Tibial nerve (tissue), 4 donors: ENCODE measurements at regions not wholly inside any gene's neighbourhood (a gene's known extent, or its start where the extent isn't known, plus 50 kb on each side); places are given as distances from the start of the nearest gene placed in this dataset.

Experiments used
- DNase-seq, 2 donors: peaks; one replicate each; pipeline ENCODE4 v3.0.0-alpha.2; 2019; ENCODE audit warnings: low spot score in 2 of 2
- H3K27ac ChIP-seq, 4 donors: fragments of 200-600 bp; sonication (generic) in 3 of 4; one replicate each; pipeline ENCODE4 v1.5.1; 2017 to 2019; ENCODE audit warnings: mild to moderate bottlenecking in 1 of 4
- H3K27me3 ChIP-seq, 2 donors: fragments of 200-600 bp; sonication (generic) in 1 of 2; one replicate each; pipeline versions ENCODE4 v1.5.1 to v1.6.0; 2017 to 2019
- H3K36me3 ChIP-seq, 3 donors: fragments of 200-600 bp; sonication (generic); one replicate each; pipeline ENCODE4 v1.5.1; 2018 to 2019
- H3K4me1 ChIP-seq, 4 donors: fragments of 200-600 bp; sonication (generic) in 3 of 4; one replicate each; pipeline ENCODE4 v1.5.1; 2017 to 2019
- H3K4me3 ChIP-seq, 4 donors: fragments of 200-600 bp; sonication (generic) in 3 of 4; one replicate each; pipeline ENCODE4 v1.5.1; 2017 to 2019; ENCODE audit warnings: mild to moderate bottlenecking in 1 of 4, moderate library complexity in 1 of 4
- H3K9me3 ChIP-seq, 4 donors: fragments of 200-600 bp; sonication (generic) in 3 of 4; one replicate each; pipeline ENCODE4 v1.5.1; 2017 to 2019
- EP300 ChIP-seq, 2 donors: sonication (generic); formaldehyde crosslinking; IDR thresholded peaks; one replicate each; pipeline ENCODE4 v1.6.1; 2017; ENCODE audit warnings: antibody characterized with exemption in 2 of 2, mild to moderate bottlenecking in 1 of 2
- POLR2A ChIP-seq, 2 donors: fragments of 450-650 bp; IDR thresholded peaks; one replicate each; pipeline ENCODE4 v1.6.1; 2017; ENCODE audit warnings: antibody characterized with exemption in 2 of 2, mild to moderate bottlenecking in 2 of 2, moderate library complexity in 2 of 2
- WGBS, 2 donors: methylation state at CpG; one replicate each; pipeline ENCODE4 v1.1.5; 2018; 5-methylcytosine and 5-hydroxymethylcytosine counted together
- TF ChIP-seq, protein P1 (sequence below), 5 experiments: fragments of 200-600 bp in 3 of 5; fragments of 450-650 bp in 2 of 5; sonication (generic) in 3 of 5; IDR thresholded peaks; one replicate each; pipeline ENCODE4 v1.5.1; 2016 to 2019; ENCODE audit warnings: antibody characterized with exemption in 5 of 5, mild to moderate bottlenecking in 3 of 5, moderate library complexity in 2 of 5

- 78 to 85% methylated on average over 3 of the region's 3 CpGs for WGBS, 2 donors
- H3K9me3 ChIP-seq: no peaks in the 10 kb centered on the region
These were observed 255.3 kb downstream of the HGF start for GRCh38 chr7:81514546-81514945.

GRCh38 chr7:81510122-81510521 lies 259.7 kb downstream of the HGF start:
- TF ChIP-seq POLR2A (IDR thresholded peaks at IDR 0.05) (no peak), EP300 (IDR thresholded peaks at IDR 0.05) (no peak)
- no peak for DNase-seq
- Histone ChIP-seq H3K36me3 (no peaks in the 10 kb centered on the region), H3K27ac (no peak overlapping the region), H3K4me3 (no peak overlapping the region), H3K4me1 (peaks cover 0 to 3% (median 0%) of the 10 kb centered on the region in 4 donors), H3K27me3 (no peaks in the 10 kb centered on the region), H3K9me3 (no peaks in the 10 kb centered on the region)
- WGBS, 2 donors: 86 to 93% methylated on average over 9 to 10 of the region's 10 CpGs

More at GRCh38 chr7:81514546-81514945, 255.3 kb downstream of the HGF start:
- no peaks in the 10 kb centered on the region for H3K27me3 ChIP-seq
- no peak overlapping the region for H3K4me3 ChIP-seq
- TF ChIP-seq, protein P1, sequence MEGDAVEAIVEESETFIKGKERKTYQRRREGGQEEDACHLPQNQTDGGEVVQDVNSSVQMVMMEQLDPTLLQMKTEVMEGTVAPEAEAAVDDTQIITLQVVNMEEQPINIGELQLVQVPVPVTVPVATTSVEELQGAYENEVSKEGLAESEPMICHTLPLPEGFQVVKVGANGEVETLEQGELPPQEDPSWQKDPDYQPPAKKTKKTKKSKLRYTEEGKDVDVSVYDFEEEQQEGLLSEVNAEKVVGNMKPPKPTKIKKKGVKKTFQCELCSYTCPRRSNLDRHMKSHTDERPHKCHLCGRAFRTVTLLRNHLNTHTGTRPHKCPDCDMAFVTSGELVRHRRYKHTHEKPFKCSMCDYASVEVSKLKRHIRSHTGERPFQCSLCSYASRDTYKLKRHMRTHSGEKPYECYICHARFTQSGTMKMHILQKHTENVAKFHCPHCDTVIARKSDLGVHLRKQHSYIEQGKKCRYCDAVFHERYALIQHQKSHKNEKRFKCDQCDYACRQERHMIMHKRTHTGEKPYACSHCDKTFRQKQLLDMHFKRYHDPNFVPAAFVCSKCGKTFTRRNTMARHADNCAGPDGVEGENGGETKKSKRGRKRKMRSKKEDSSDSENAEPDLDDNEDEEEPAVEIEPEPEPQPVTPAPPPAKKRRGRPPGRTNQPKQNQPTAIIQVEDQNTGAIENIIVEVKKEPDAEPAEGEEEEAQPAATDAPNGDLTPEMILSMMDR (IDR thresholded peaks at IDR 0.05): no peak
- TF ChIP-seq EP300 (IDR thresholded peaks at IDR 0.05) (no peak), POLR2A (IDR thresholded peaks at IDR 0.05) (no peak)
- no peaks in the 10 kb centered on the region for H3K4me1 ChIP-seq
- no peaks in the 10 kb centered on the region for H3K36me3 ChIP-seq
- no peak for DNase-seq
- no peak overlapping the region for H3K27ac ChIP-seq

DNA sequence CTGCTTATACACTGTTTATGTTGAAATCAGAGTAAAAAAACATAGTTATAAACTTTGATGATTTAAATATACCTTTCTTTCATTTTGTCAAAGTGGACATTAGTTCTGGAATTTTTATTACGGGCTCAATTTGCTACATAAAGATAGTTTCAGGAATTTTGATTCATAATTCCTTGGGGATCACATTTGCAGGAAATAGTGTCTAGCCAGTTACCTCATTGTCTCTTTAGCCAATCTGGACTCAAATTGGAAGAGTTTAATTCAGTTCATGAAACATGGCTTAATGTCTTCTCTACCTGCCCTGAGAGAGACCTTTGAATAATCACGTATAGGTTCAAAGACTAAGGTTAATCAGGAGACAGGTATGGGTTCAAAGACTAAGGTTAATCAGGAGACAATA lies 262.6 kb downstream of the HGF start:
- Histone ChIP-seq H3K36me3 (no peaks in the 10 kb centered on the region), H3K9me3 (no peaks in the 10 kb centered on the region), H3K4me1 (peaks cover 0 to 3% (median 0%) of the 10 kb centered on the region in 4 donors), H3K4me3 (no peak overlapping the region), H3K27ac (no peak overlapping the region), H3K27me3 (no peaks in the 10 kb centered on the region)
- 68 to 75% methylated on average over 2 of the region's 2 CpGs for WGBS, 2 donors
- DNase-seq: no peak
- TF ChIP-seq, protein P1 (IDR thresholded peaks at IDR 0.05): no peak
- TF ChIP-seq POLR2A (IDR thresholded peaks at IDR 0.05): no peak

GRCh38 chr7:81506609-81507008 lies 263.2 kb downstream of the HGF start:
- H3K36me3 ChIP-seq: no peaks in the 10 kb centered on the region
- no peaks in the 10 kb centered on the region for H3K27me3 ChIP-seq
- 46 to 47% methylated on average over 1 of the region's 1 CpG for WGBS, 2 donors
- DNase-seq: no peak
- peaks cover 0 to 3% (median 0%) of the 10 kb centered on the region in 4 donors for H3K4me1 ChIP-seq
- no peak overlapping the region for H3K27ac ChIP-seq
- no peak overlapping the region for H3K4me3 ChIP-seq
- TF ChIP-seq, protein P1 (IDR thresholded peaks at IDR 0.05): no peak
- TF ChIP-seq EP300 (IDR thresholded peaks at IDR 0.05) (no peak), POLR2A (IDR thresholded peaks at IDR 0.05) (no peak)
- H3K9me3 ChIP-seq: no peaks in the 10 kb centered on the region

DNA sequence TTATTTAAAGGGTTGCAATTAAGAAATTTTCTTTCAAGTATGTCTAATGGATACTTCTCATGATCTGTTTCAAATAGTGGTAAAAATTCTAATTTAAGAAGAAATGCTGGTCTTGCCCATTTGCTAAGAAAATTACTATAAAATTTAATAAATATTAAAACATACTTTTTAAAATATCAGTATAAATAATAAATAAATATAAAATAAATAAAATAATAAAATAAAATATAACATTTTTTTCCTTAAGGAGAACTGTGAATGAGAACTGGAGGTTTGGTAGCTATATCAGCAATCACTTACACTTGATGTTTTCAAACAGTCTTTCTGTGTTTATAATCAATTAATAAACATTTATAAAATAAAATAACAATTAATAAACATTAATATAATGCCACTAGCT lies 266.1 kb downstream of the HGF start:
- H3K9me3 ChIP-seq: no peaks in the 10 kb centered on the region
- no peak for DNase-seq
- H3K4me1 ChIP-seq: peaks cover 0 to 24% (median 0%) of the 10 kb centered on the region in 4 donors
- H3K36me3 ChIP-seq: no peaks in the 10 kb centered on the region
- TF ChIP-seq POLR2A (IDR thresholded peaks at IDR 0.05): no peak
- no peak for TF ChIP-seq EP300 (IDR thresholded peaks at IDR 0.05)
- TF ChIP-seq, protein P1 (IDR thresholded peaks at IDR 0.05): no peak
- no peak overlapping the region for H3K27ac ChIP-seq
- H3K27me3 ChIP-seq: no peaks in the 10 kb centered on the region
- H3K4me3 ChIP-seq: no peak overlapping the region

DNA sequence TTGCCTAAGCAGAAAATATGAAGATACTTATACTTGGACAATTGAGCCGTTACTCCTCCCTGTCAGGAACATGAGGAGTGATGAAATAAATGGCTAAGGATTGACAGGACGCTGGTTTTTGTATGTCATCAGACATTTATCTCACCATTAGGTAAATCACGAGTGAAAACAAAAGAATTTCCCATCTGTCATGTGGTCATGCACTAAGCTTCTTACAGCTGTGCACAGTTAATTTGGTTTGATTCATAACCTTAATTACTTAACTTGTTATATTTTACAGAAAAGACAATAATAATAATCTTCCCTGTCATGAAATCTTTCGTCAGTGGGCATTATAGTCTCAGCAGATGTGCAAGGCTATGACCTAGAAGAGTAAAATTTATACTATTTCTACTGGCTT lies 266.5 kb downstream of the HGF start:
- peaks cover 0 to 24% (median 0%) of the 10 kb centered on the region in 4 donors for H3K4me1 ChIP-seq
- DNase-seq: no peak
- 82 to 88% methylated on average over 4 of the region's 4 CpGs for WGBS, 2 donors
- no peak overlapping the region for H3K4me3 ChIP-seq
- H3K27ac ChIP-seq: no peak overlapping the region
- no peaks in the 10 kb centered on the region for H3K9me3 ChIP-seq
- no peaks in the 10 kb centered on the region for H3K27me3 ChIP-seq
- TF ChIP-seq, protein P1 (IDR thresholded peaks at IDR 0.05): no peak
- TF ChIP-seq EP300 (IDR thresholded peaks at IDR 0.05) (no peak), POLR2A (IDR thresholded peaks at IDR 0.05) (no peak)
- H3K36me3 ChIP-seq: no peaks in the 10 kb centered on the region
